ENCODE measurements at regions not wholly inside any gene's neighbourhood (a gene's known extent, or its start where the extent isn't known, plus 50 kb on each side); places are given as distances from the start of the nearest gene placed in this dataset.

DNA sequence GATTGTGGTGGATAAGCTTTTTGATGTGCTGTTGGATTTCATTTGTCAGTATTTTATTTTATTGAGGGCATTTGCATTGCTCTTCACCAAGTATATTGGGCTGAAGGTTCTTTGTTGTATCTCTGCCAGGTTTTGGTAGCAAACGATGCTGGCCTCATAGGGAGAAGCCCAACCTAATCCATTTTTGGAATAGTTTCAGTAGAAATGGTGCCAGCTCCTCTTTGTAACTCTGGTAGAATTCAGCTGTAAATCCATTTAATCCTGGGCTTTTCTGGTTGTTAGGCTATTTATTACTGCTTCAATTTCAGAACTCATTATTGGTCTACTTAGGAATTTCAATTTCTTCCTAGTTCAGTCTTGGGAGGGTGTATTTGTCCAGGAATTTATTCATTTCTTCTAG, 309.8 kb upstream of the SETBP1 start:
- TF ChIP-seq, protein P1, sequence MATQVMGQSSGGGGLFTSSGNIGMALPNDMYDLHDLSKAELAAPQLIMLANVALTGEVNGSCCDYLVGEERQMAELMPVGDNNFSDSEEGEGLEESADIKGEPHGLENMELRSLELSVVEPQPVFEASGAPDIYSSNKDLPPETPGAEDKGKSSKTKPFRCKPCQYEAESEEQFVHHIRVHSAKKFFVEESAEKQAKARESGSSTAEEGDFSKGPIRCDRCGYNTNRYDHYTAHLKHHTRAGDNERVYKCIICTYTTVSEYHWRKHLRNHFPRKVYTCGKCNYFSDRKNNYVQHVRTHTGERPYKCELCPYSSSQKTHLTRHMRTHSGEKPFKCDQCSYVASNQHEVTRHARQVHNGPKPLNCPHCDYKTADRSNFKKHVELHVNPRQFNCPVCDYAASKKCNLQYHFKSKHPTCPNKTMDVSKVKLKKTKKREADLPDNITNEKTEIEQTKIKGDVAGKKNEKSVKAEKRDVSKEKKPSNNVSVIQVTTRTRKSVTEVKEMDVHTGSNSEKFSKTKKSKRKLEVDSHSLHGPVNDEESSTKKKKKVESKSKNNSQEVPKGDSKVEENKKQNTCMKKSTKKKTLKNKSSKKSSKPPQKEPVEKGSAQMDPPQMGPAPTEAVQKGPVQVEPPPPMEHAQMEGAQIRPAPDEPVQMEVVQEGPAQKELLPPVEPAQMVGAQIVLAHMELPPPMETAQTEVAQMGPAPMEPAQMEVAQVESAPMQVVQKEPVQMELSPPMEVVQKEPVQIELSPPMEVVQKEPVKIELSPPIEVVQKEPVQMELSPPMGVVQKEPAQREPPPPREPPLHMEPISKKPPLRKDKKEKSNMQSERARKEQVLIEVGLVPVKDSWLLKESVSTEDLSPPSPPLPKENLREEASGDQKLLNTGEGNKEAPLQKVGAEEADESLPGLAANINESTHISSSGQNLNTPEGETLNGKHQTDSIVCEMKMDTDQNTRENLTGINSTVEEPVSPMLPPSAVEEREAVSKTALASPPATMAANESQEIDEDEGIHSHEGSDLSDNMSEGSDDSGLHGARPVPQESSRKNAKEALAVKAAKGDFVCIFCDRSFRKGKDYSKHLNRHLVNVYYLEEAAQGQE (IDR thresholded peaks at IDR 0.05; ENCODE audit: insufficient replicate concordance, low read depth): no peak
- TF ChIP-seq SPI1 (IDR thresholded peaks at IDR 0.05; ENCODE audit: borderline replicate concordance, low read depth) (no peak), POLR2AphosphoS5 (IDR thresholded peaks at IDR 0.05; ENCODE audit: low read depth) (no peak)
- no peak overlapping the region for H3K27ac ChIP-seq (replicated peaks)
- no peaks in the 10 kb centered on the region for H3K27me3 ChIP-seq (ENCODE audit: insufficient read depth, poor library complexity, severe bottlenecking)
- no peak for DNase-seq (ENCODE audit: low read depth in 1 of 2, low spot score in 1 of 2)
- H3K4me3 ChIP-seq (replicated peaks; ENCODE audit: insufficient read depth, low read length): no peak overlapping the region

DNA sequence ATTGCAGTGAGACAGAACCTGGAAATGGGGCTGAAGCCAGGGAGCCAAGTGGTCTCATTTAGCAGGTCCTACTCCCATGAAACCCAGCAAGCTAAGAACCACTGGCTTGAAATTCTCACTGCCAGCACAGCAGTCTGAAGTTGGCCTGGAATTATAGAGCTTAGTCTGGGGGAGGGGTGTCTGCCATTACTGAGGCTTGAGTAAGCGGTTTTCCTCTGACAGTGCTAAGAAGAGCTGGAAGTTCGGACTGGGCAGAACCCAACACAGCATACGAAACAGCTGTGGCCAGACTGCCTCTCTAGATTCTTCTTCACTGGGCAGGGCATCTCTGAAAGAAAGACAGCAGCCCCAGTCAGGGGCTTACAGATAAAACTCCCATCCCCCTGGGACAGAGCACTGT, 305.7 kb upstream of the SETBP1 start:
- TF ChIP-seq, protein P2, sequence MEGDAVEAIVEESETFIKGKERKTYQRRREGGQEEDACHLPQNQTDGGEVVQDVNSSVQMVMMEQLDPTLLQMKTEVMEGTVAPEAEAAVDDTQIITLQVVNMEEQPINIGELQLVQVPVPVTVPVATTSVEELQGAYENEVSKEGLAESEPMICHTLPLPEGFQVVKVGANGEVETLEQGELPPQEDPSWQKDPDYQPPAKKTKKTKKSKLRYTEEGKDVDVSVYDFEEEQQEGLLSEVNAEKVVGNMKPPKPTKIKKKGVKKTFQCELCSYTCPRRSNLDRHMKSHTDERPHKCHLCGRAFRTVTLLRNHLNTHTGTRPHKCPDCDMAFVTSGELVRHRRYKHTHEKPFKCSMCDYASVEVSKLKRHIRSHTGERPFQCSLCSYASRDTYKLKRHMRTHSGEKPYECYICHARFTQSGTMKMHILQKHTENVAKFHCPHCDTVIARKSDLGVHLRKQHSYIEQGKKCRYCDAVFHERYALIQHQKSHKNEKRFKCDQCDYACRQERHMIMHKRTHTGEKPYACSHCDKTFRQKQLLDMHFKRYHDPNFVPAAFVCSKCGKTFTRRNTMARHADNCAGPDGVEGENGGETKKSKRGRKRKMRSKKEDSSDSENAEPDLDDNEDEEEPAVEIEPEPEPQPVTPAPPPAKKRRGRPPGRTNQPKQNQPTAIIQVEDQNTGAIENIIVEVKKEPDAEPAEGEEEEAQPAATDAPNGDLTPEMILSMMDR (IDR thresholded peaks at IDR 0.05; ENCODE audit: insufficient read depth, low read length): no peak
- TF ChIP-seq SPI1 (IDR thresholded peaks at IDR 0.05; ENCODE audit: borderline replicate concordance, low read depth): no peak
- TF ChIP-seq POLR2AphosphoS5 (IDR thresholded peaks at IDR 0.05; ENCODE audit: low read depth): no peak
- DNase-seq (ENCODE audit: low read depth in 1 of 2, low spot score in 1 of 2): no peak

DNA sequence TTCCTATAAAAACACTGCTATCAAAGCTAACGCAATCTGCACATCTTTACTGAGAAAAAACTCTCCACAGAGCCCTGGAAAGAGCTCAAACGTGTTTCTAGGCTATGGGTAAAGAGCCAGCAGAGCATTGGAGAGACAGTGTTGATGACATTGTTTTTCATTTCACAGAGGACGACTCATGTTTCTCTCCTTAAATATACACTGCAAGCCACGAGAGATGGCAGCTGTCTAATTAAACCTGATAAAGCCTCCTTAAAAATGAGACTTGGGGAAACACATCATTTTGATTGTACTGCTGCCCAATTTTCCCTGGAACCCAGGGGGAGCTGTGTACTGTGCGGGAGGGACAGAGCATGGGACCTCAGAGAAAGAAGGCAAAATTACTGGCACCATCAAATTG, 294.3 kb upstream of the SETBP1 start:
- no peak for TF ChIP-seq SPI1 (IDR thresholded peaks at IDR 0.05; ENCODE audit: borderline replicate concordance, low read depth)
- TF ChIP-seq POLR2AphosphoS5 (IDR thresholded peaks at IDR 0.05; ENCODE audit: low read depth): no peak
- no peak for TF ChIP-seq GABPA (IDR thresholded peaks at IDR 0.05; ENCODE audit: low read depth)
- TF ChIP-seq, protein P1 (IDR thresholded peaks at IDR 0.05; ENCODE audit: insufficient replicate concordance, low read depth): no peak
- TF ChIP-seq, protein P2 (IDR thresholded peaks at IDR 0.05; ENCODE audit: insufficient read depth, low read length): no peak
- no peak for DNase-seq (ENCODE audit: low read depth in 1 of 2, low spot score in 1 of 2)
- H3K4me3 ChIP-seq (replicated peaks; ENCODE audit: insufficient read depth, low read length): no peak overlapping the region
- H3K27me3 ChIP-seq (ENCODE audit: insufficient read depth, poor library complexity, severe bottlenecking): no peaks in the 10 kb centered on the region
- no peak overlapping the region for H3K27ac ChIP-seq (replicated peaks)

More for the DNA sequence above, 305.7 kb upstream of the SETBP1 start:
- Histone ChIP-seq H3K27ac (replicated peaks) (no peak overlapping the region), H3K27me3 (ENCODE audit: insufficient read depth, poor library complexity, severe bottlenecking) (no peaks in the 10 kb centered on the region), H3K4me3 (replicated peaks; ENCODE audit: insufficient read depth, low read length) (no peak overlapping the region)

DNA sequence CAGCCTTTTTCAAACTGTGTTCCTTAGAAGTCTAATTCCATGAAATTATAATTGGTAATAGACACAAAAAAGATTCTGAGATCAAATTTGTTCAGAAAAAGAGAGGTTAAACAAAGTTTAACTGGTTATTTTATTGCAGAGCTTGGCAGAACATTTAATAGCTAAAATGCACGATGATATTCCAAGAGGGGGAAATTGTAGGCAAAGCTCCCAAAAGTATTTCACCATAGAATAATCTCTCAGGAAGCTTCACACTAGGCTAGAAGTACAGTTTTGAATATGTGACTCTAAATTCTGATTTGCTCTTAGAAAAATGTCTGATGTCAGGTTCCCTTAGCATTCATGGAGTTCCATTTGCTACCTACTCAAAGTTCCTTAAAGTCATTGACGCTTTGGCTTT, 292.4 kb upstream of the SETBP1 start:
- Histone ChIP-seq H3K27ac (replicated peaks) (no peak overlapping the region), H3K27me3 (ENCODE audit: insufficient read depth, poor library complexity, severe bottlenecking) (no peaks in the 10 kb centered on the region), H3K4me3 (replicated peaks; ENCODE audit: insufficient read depth, low read length) (no peak overlapping the region)
- TF ChIP-seq, protein P2 (IDR thresholded peaks at IDR 0.05; ENCODE audit: insufficient read depth, low read length): no peak
- TF ChIP-seq SPI1 (IDR thresholded peaks at IDR 0.05; ENCODE audit: borderline replicate concordance, low read depth): no peak
- TF ChIP-seq GABPA (IDR thresholded peaks at IDR 0.05; ENCODE audit: low read depth): no peak
- TF ChIP-seq POLR2AphosphoS5 (IDR thresholded peaks at IDR 0.05; ENCODE audit: low read depth): no peak
- TF ChIP-seq, protein P1 (IDR thresholded peaks at IDR 0.05; ENCODE audit: insufficient replicate concordance, low read depth): no peak
- DNase-seq (ENCODE audit: low read depth in 1 of 2, low spot score in 1 of 2): no peak

Data from HL-60 (cell line).